Endothelial cell of umbilical vein (primary cell): ENCODE measurements at regions not wholly inside any gene's neighbourhood (a gene's known extent, or its start where the extent isn't known, plus 50 kb on each side); places are given as distances from the start of the nearest gene placed in this dataset.

Experiments used
- BruUV-seq: library from RNA; stranded (reverse); fragments of 400-500 nt; replicated peaks from 2 replicates; lab custom pipeline; 2021; lab: Mats Ljungman, UMichigan
- CTCF ChIA-PET: fragments of 300-600, 350-600 bp; sonication (Branson Sonifier 250); formaldehyde crosslinking; loops from one replicate; lab custom pipeline; 2021; ENCODE audit warnings: antibody characterized with exemption, inconsistent platforms; lab: Charles Lee
- POLR2A ChIA-PET: fragments of 300-600, 350-600 bp; sonication (Branson Sonifier 250); formaldehyde crosslinking; loops from one replicate; lab custom pipeline; 2021; ENCODE audit warnings: antibody characterized with exemption, inconsistent platforms; lab: Charles Lee
- DNase-seq: peaks from one replicate; pipeline ENCODE4 v3.0.0-alpha.2; 2011; ENCODE audit warnings: low read depth, low spot score
- FAIRE-seq: peaks from 2 replicates; lab custom pipeline; 2011; peaks lifted over from hg19 to GRCh38; lab: Jason Lieb, UNC
- H2AFZ ChIP-seq: 2 replicates; pipeline ENCODE4 v1.6.0; 2012; ENCODE audit warnings: low read depth, low read length, control low read depth, inconsistent platforms
- H3K27ac ChIP-seq: 2 replicates; pipeline ENCODE4 v1.5.1; 2011; ENCODE audit warnings: low read depth, mild to moderate bottlenecking, control low read depth, low read length, moderate library complexity; ENCODE audit not compliant: insufficient read depth
- H3K27me3 ChIP-seq, 2 experiments: 2 replicates each; pipeline versions ENCODE4 v1.6.0 to v1.6.1; 2011; ENCODE audit warnings: low read length in 2 of 2, mixed read lengths in 1 of 2; ENCODE audit not compliant: control insufficient read depth in 2 of 2, insufficient read depth in 2 of 2
- H3K36me3 ChIP-seq, 2 experiments: 2 replicates in 1 of 2; 3 replicates in 1 of 2; pipeline ENCODE4 v1.5.1; 2011; ENCODE audit warnings: low read length in 2 of 2, mild to moderate bottlenecking in 1 of 2, moderate library complexity in 1 of 2; ENCODE audit not compliant: control insufficient read depth in 2 of 2, insufficient read depth in 2 of 2; ENCODE audit errors: extremely low read depth in 1 of 2
- H3K4me1 ChIP-seq: 3 replicates; pipeline ENCODE4 v1.5.1; 2011; ENCODE audit warnings: mild to moderate bottlenecking, low read length; ENCODE audit not compliant: control insufficient read depth, insufficient read depth; ENCODE audit errors: extremely low read depth
- H3K4me2 ChIP-seq: 2 replicates; pipeline ENCODE4 v1.6.1; 2011; ENCODE audit warnings: low read length, control low read depth, mixed read lengths; ENCODE audit not compliant: insufficient read depth
- H3K4me3 ChIP-seq, 3 experiments: fragments of 200-600 bp in 1 of 3; sonication (generic), shearing (Covaris generic) in 1 of 3; replicated peaks in 1 of 3; 2 replicates each; pipeline ENCODE4 v1.5.1; 2011 to 2016; ENCODE audit warnings: control low read depth in 3 of 3, low read length in 3 of 3, mild to moderate bottlenecking in 2 of 3, inconsistent platforms in 1 of 3, low read depth in 1 of 3, moderate library complexity in 1 of 3; ENCODE audit not compliant: insufficient read depth in 1 of 3
- H3K79me2 ChIP-seq: 2 replicates; pipeline ENCODE4 v1.6.0; 2012; ENCODE audit warnings: low read length, inconsistent platforms; ENCODE audit not compliant: control insufficient read depth, insufficient read depth
- H3K9ac ChIP-seq: replicated peaks from 2 replicates; pipeline ENCODE3; 2011; ENCODE audit warnings: low read length, control low read depth; ENCODE audit not compliant: insufficient read depth; ENCODE audit errors: extremely low read depth
- H3K9me1 ChIP-seq: replicated peaks from 3 replicates; pipeline ENCODE4 v1.6.0; 2011; ENCODE audit warnings: mild to moderate bottlenecking, low read length; ENCODE audit not compliant: control insufficient read depth, insufficient read depth; ENCODE audit errors: extremely low read depth
- H3K9me3 ChIP-seq: replicated peaks from 2 replicates; pipeline ENCODE4 v1.5.1; 2012; ENCODE audit warnings: low read length, inconsistent platforms; ENCODE audit not compliant: control insufficient read depth, insufficient read depth
- H4K20me1 ChIP-seq: replicated peaks from 2 replicates; pipeline ENCODE3; 2011; ENCODE audit warnings: mild to moderate bottlenecking, low read length; ENCODE audit not compliant: control insufficient read depth, insufficient read depth; ENCODE audit errors: extremely low read depth
- EZH2 ChIP-seq: IDR thresholded peaks from 2 replicates; pipeline ENCODE4 v1.6.1; 2012; ENCODE audit warnings: borderline replicate concordance, low read depth, mild to moderate bottlenecking, moderate library complexity, low read length, inconsistent platforms; ENCODE audit not compliant: severe bottlenecking
- FOS ChIP-seq: IDR thresholded peaks from 2 replicates; pipeline ENCODE4 v1.6.1; 2011; ENCODE audit warnings: mild to moderate bottlenecking, low read length, moderate library complexity, borderline replicate concordance; ENCODE audit not compliant: insufficient read depth
- GATA2 ChIP-seq: IDR thresholded peaks from 2 replicates; pipeline ENCODE4 v1.7.0; 2011; ENCODE audit warnings: low read depth, mild to moderate bottlenecking, moderate library complexity, mixed read lengths, low read length; ENCODE audit not compliant: insufficient read length, insufficient read depth
- JUN ChIP-seq: IDR thresholded peaks from 2 replicates; pipeline ENCODE4 v1.6.1; 2011; ENCODE audit warnings: borderline replicate concordance, low read depth; ENCODE audit not compliant: insufficient read length, insufficient read depth
- MYC ChIP-seq: IDR thresholded peaks from one replicate; pipeline ENCODE4 v1.6.1; 2011; ENCODE audit warnings: mild to moderate bottlenecking, low read depth, low read length
- POLR2A ChIP-seq: IDR thresholded peaks from 2 replicates; pipeline ENCODE4 v1.6.1; 2012; ENCODE audit warnings: low read depth, mild to moderate bottlenecking, control low read depth, low read length
- POLR2AphosphoS5 ChIP-seq: IDR thresholded peaks from 2 replicates; pipeline ENCODE4 v1.6.1; 2012; ENCODE audit warnings: low read depth, mild to moderate bottlenecking, control low read depth, low read length, moderate library complexity; ENCODE audit not compliant: insufficient read depth
- dilution Hi-C: fragments of 300-500 bp; cut with MboI; formaldehyde crosslinking; loops from one replicate; pipeline ENCODE4 v1.15.0; 2019; ENCODE audit warnings: low sequenced_read_pairs; ENCODE audit not compliant: extremely low pct_ligation_motif_present
- intact Hi-C: fragments of 100-400 bp; cut with micrococcal nuclease; formaldehyde crosslinking; loops from one replicate; pipeline ENCODE4 v1.10.0; 2022
- TF ChIP-seq, protein P1 (sequence below), 2 donors: IDR thresholded peaks; 1 replicate in 1 of 2; 2 replicates in 1 of 2; pipeline ENCODE4 v1.5.1; 2011; ENCODE audit warnings: low read length in 2 of 2, mild to moderate bottlenecking in 2 of 2, moderate library complexity in 2 of 2, control low read depth in 1 of 2, inconsistent platforms in 1 of 2, low read depth in 1 of 2; ENCODE audit not compliant: insufficient read depth in 1 of 2; ENCODE audit errors: extremely low read depth in 1 of 2
- TF ChIP-seq, protein P2 (sequence below): IDR thresholded peaks from 2 replicates; pipeline ENCODE4 v1.6.1; 2011; ENCODE audit not compliant: insufficient read depth, insufficient read length

DNA sequence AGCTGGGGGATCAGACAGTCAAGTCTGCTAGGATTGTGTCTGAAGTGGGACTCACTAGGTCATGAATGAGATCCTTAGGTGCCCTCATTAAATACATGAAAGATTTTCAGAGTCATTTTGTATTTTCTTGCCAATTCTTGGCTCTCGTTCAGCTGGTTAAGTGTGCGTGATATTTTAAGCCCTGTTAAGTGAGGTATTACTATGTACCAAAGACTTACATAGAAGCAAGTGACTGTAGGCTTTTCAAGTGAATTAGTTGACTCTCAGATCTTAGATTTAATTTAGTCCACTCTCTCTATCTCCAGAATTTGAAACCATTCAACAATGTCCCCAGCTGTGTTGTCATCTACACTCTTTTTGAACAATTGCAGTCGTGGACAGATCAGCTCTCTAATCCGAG lies 219.4 kb downstream of the FOXL1 start:
- intact Hi-C loops (loop anchor here (2.0 kb wide), 3 partner anchors 27 to 57 kb away; no protein-coding TSS in a partner anchor), dilution Hi-C loops (no loop called here)
- ChIA-PET POLR2A (no interaction called here), CTCF (no interaction called here)
- Histone ChIP-seq H3K4me2 (no peak overlapping the region), H3K79me2 (no peaks in the 10 kb centered on the region), H3K27me3 (peaks cover 4 to 10% of the 10 kb centered on the region in 2 experiments), H3K4me1 (peaks cover 12% of the 10 kb centered on the region), H3K9ac (no peak overlapping the region), H3K9me1 (no peaks in the 10 kb centered on the region), H3K27ac (no peak overlapping the region), H2AFZ (no peak overlapping the region), H4K20me1 (no peaks in the 10 kb centered on the region), H3K4me3 (no peak overlapping the region), H3K9me3 (no peaks in the 10 kb centered on the region), H3K36me3 (no peaks in the 10 kb centered on the region)
- TF ChIP-seq JUN (no peak), EZH2 (no peak), MYC (no peak), POLR2AphosphoS5 (no peak), POLR2A (no peak), FOS (no peak), GATA2 (no peak)
- TF ChIP-seq, protein P1, sequence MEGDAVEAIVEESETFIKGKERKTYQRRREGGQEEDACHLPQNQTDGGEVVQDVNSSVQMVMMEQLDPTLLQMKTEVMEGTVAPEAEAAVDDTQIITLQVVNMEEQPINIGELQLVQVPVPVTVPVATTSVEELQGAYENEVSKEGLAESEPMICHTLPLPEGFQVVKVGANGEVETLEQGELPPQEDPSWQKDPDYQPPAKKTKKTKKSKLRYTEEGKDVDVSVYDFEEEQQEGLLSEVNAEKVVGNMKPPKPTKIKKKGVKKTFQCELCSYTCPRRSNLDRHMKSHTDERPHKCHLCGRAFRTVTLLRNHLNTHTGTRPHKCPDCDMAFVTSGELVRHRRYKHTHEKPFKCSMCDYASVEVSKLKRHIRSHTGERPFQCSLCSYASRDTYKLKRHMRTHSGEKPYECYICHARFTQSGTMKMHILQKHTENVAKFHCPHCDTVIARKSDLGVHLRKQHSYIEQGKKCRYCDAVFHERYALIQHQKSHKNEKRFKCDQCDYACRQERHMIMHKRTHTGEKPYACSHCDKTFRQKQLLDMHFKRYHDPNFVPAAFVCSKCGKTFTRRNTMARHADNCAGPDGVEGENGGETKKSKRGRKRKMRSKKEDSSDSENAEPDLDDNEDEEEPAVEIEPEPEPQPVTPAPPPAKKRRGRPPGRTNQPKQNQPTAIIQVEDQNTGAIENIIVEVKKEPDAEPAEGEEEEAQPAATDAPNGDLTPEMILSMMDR (IDR thresholded peaks at IDR 0.05; ENCODE audit: extremely low read depth in 1 of 2, insufficient read depth in 1 of 2, low read depth in 1 of 2, low read length in 2 of 2): no peak
- TF ChIP-seq, protein P2, sequence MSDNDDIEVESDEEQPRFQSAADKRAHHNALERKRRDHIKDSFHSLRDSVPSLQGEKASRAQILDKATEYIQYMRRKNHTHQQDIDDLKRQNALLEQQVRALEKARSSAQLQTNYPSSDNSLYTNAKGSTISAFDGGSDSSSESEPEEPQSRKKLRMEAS: no peak
- FAIRE-seq (no peak), DNase-seq (no peak)
- BruUV-seq: no TSS peak
